Fibroblast of the aortic adventitia (primary cell): ENCODE measurements at regions not wholly inside any gene's neighbourhood (a gene's known extent, or its start where the extent isn't known, plus 50 kb on each side); places are given as distances from the start of the nearest gene placed in this dataset.

ENCODE experiments used
- DNase-seq: peaks from one replicate; pipeline ENCODE4 v3.0.0-alpha.2; 2010; ENCODE audit warnings: low read depth
- H3K4me3 ChIP-seq: 2 replicates; pipeline ENCODE4 v1.5.1; 2011; ENCODE audit warnings: low read depth, mild to moderate bottlenecking, control low read depth, low read length, moderate library complexity
- TF ChIP-seq, protein P1 (sequence below): IDR thresholded peaks from 2 replicates; pipeline ENCODE4 v1.5.1; 2011; ENCODE audit warnings: mild to moderate bottlenecking, low read length, control low read depth, inconsistent platforms; ENCODE audit not compliant: insufficient read depth

DNA sequence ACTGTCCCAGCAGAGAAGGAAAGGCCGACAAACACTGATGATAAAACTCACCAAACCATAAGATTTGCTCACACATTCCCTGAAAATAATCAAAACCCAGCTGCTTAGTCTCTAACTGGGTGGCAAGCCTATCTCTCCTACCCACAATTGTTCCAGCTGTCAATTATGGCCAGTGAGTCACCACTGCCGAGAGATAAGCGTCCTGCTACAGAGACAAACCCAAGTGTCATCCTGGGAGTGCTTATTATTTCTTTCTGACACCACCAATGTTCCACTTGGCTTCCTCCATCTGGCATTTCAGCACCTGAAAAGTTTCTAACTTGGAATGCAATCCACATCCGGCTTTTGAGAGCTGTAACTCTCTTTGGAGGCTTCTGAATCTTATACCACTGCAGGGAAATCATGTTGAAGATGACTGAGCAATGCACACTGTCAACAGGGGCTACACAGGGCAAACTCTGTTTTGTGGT lies 51.5 kb upstream of the VAV3 start:
- H3K4me3 ChIP-seq, result no peak overlapping the region
- peak; percentile 87 for DNase-seq
- TF ChIP-seq, protein P1, sequence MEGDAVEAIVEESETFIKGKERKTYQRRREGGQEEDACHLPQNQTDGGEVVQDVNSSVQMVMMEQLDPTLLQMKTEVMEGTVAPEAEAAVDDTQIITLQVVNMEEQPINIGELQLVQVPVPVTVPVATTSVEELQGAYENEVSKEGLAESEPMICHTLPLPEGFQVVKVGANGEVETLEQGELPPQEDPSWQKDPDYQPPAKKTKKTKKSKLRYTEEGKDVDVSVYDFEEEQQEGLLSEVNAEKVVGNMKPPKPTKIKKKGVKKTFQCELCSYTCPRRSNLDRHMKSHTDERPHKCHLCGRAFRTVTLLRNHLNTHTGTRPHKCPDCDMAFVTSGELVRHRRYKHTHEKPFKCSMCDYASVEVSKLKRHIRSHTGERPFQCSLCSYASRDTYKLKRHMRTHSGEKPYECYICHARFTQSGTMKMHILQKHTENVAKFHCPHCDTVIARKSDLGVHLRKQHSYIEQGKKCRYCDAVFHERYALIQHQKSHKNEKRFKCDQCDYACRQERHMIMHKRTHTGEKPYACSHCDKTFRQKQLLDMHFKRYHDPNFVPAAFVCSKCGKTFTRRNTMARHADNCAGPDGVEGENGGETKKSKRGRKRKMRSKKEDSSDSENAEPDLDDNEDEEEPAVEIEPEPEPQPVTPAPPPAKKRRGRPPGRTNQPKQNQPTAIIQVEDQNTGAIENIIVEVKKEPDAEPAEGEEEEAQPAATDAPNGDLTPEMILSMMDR, result no peak
